Vagina (tissue), 2 donors: ENCODE measurements at regions not wholly inside any gene's neighbourhood (a gene's known extent, or its start where the extent isn't known, plus 50 kb on each side); places are given as distances from the start of the nearest gene placed in this dataset.

ENCODE experiments used
- CTCF ChIP-seq, 3 experiments: fragments of 450-650 bp in 2 of 3; fragments of 200-600 bp in 1 of 3; sonication (generic) in 1 of 3; IDR thresholded peaks; one replicate each; pipeline ENCODE4 v1.5.1; 2017 to 2019; ENCODE audit warnings: antibody characterized with exemption in 3 of 3, mild to moderate bottlenecking in 2 of 3, moderate library complexity in 2 of 3
- POLR2A ChIP-seq, 2 donors: fragments of 450-650 bp; IDR thresholded peaks; one replicate each; pipeline ENCODE4 v1.6.1; 2017; ENCODE audit warnings: antibody characterized with exemption in 2 of 2, mild to moderate bottlenecking in 2 of 2, moderate library complexity in 2 of 2
- POLR2AphosphoS5 ChIP-seq, 2 donors: sonication (generic); formaldehyde crosslinking; IDR thresholded peaks; one replicate each; pipeline ENCODE4 v1.9.0; 2017; ENCODE audit warnings: antibody characterized with exemption in 2 of 2, mild to moderate bottlenecking in 2 of 2, low read depth in 1 of 2; ENCODE audit not compliant: insufficient read depth in 1 of 2

- TF ChIP-seq CTCF (IDR thresholded peaks at IDR 0.05) (no peak), POLR2AphosphoS5 (IDR thresholded peaks at IDR 0.05; ENCODE audit: insufficient read depth in 1 of 2, low read depth in 1 of 2) (no peak), POLR2A (IDR thresholded peaks at IDR 0.05) (no peak)
Observed at GRCh38 chr2:66073172-66073571, 361.8 kb upstream of the MEIS1 start.
